Pancreas (tissue), 10 donors: ENCODE measurements at regions not wholly inside any gene's neighbourhood (a gene's known extent, or its start where the extent isn't known, plus 50 kb on each side); places are given as distances from the start of the nearest gene placed in this dataset.

Experiments used
- ATAC-seq, 4 donors: fragments of 200-7000 bp; cut with Tn5 transposase; one replicate each; pipeline versions ENCODE4 v1.8.0 to v1.9.1; 2020; ENCODE audit warnings: mild to moderate bottlenecking in 4 of 4, moderate library complexity in 4 of 4
- DNase-seq, 6 donors: peaks; one replicate each; pipeline ENCODE4 v3.0.0-alpha.2; 2020
- FAIRE-seq: peaks from 2 replicates; lab custom pipeline; 2012; peaks lifted over from hg19 to GRCh38; lab: Jason Lieb, UNC
- H3K27ac ChIP-seq, 4 donors: fragments of 200-600 bp; sonication (generic); 1 replicate in 3 of 4; 2 replicates in 1 of 4; pipeline versions ENCODE4 v1.5.0 to v1.8.0; 2020
- H3K27me3 ChIP-seq, 4 donors: fragments of 200-600 bp; one replicate each; pipeline ENCODE4 v1.8.0; 2021
- H3K36me3 ChIP-seq, 3 donors: fragments of 200-600 bp; sonication (generic) in 1 of 3; one replicate each; pipeline versions ENCODE4 v1.5.0 to v1.8.0; 2020 to 2021
- H3K4me1 ChIP-seq, 3 donors: fragments of 200-600 bp; one replicate each; pipeline ENCODE4 v1.8.0; 2021
- H3K4me3 ChIP-seq, 4 donors: fragments of 200-600 bp; sonication (generic) in 2 of 4; one replicate each; pipeline versions ENCODE4 v1.5.0 to v1.8.0; 2020 to 2021
- H3K9me3 ChIP-seq, 4 donors: fragments of 200-600 bp; one replicate each; pipeline ENCODE4 v1.8.0; 2021
- WGBS, 2 donors: extraction: QIAGEN DNeasy Blood & Tissue Kit; methylation state at CpG; one replicate each; pipeline ENCODE4 v1.1.7; 2013; 5-methylcytosine and 5-hydroxymethylcytosine counted together
- intact Hi-C, 3 donors: fragments of 100-400 bp; cut with DNase I; formaldehyde crosslinking; loops; one replicate each; pipeline versions ENCODE4 v1.11.1 to v1.14.2; 2022
- TF ChIP-seq, protein P1 (sequence below), 4 donors: fragments of 200-600 bp; sonication (generic) in 3 of 4; IDR thresholded peaks; one replicate each; pipeline versions ENCODE4 v1.5.0 to v1.8.0; 2021; ENCODE audit warnings: antibody characterized with exemption in 4 of 4
- donor health status: healthy with polysubstance abuse.
- donor health status: DM: no; HTN: no; CAD: no; lungs with moderate emphysema.
- donor health status: DM: no; HTN: no; CAD: no.
- donor health status: control.
- donor health status: control.
- donor health status: Bipolar disorder and iron deficiency.
- donor health status: DM: yes; HTN: yes; CAD: no.
- donor health status: DM: no; HTN: no; CAD: no.
- donor health status: DM: no; HTN: no; CAD: no.
- donor health status: DM: yes; HTN: yes; CAD: no.

DNA sequence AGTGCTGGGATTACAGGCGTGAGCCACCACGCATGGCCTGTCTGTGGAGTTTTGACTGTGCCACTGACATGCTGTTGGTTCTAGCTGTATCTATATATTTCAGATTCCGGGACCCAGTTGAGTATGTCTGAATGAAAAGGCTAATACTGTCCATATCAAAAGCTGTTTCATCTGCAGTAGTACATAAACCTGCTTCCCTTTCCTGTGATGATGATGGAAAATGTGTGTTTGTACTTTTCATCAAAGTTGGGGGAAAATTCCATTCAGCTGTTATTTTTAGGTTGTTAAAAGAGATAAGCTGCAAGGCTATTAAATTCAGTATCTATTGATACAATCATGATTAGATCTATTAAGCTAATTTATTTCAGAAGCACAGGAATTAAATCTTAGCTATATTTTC lies 237.6 kb upstream of the ADAMTSL1 start:
- no peak for ATAC-seq
- 74 to 88% methylated on average over 3 of the region's 3 CpGs for WGBS, 2 donors
- H3K9me3 ChIP-seq: no peaks in the 10 kb centered on the region
- TF ChIP-seq, protein P1, sequence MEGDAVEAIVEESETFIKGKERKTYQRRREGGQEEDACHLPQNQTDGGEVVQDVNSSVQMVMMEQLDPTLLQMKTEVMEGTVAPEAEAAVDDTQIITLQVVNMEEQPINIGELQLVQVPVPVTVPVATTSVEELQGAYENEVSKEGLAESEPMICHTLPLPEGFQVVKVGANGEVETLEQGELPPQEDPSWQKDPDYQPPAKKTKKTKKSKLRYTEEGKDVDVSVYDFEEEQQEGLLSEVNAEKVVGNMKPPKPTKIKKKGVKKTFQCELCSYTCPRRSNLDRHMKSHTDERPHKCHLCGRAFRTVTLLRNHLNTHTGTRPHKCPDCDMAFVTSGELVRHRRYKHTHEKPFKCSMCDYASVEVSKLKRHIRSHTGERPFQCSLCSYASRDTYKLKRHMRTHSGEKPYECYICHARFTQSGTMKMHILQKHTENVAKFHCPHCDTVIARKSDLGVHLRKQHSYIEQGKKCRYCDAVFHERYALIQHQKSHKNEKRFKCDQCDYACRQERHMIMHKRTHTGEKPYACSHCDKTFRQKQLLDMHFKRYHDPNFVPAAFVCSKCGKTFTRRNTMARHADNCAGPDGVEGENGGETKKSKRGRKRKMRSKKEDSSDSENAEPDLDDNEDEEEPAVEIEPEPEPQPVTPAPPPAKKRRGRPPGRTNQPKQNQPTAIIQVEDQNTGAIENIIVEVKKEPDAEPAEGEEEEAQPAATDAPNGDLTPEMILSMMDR (IDR thresholded peaks at IDR 0.05): no peak
- H3K27ac ChIP-seq: no peak overlapping the region
- no peaks in the 10 kb centered on the region for H3K36me3 ChIP-seq
- intact Hi-C loops: no loop called here
- no peaks in the 10 kb centered on the region for H3K27me3 ChIP-seq
- FAIRE-seq: no peak
- no peak for DNase-seq
- H3K4me1 ChIP-seq: no peaks in the 10 kb centered on the region
- H3K4me3 ChIP-seq: no peak overlapping the region

DNA sequence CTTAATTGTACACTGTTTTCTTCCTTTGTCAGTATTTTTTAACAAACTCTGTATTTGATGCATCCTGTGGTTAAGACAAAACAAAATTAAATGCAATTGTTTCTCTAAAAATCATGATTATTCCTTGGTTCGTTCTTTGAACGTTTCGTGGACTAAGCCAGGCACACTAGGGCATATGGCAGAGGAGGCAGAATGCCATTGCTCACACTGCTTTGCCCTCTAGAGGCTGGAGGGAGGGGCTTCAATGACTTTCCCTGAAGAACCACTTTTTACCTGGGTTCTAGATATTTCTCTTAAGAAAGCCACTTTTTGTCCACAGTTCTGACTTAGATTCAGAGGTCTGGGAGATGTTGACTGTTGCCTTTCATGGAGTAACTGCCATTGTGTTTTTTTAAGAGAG lies 236.2 kb upstream of the ADAMTSL1 start:
- intact Hi-C loops: no loop called here
- no peak overlapping the region for H3K4me3 ChIP-seq
- TF ChIP-seq, protein P1 (IDR thresholded peaks at IDR 0.05): no peak
- H3K9me3 ChIP-seq: no peaks in the 10 kb centered on the region
- DNase-seq: no peak
- no peaks in the 10 kb centered on the region for H3K36me3 ChIP-seq
- H3K4me1 ChIP-seq: no peaks in the 10 kb centered on the region
- H3K27ac ChIP-seq: no peak overlapping the region
- no peak for FAIRE-seq
- no peaks in the 10 kb centered on the region for H3K27me3 ChIP-seq
- no peak for ATAC-seq
- 56 to 64% methylated on average over 3 of the region's 3 CpGs for WGBS, 2 donors

DNA sequence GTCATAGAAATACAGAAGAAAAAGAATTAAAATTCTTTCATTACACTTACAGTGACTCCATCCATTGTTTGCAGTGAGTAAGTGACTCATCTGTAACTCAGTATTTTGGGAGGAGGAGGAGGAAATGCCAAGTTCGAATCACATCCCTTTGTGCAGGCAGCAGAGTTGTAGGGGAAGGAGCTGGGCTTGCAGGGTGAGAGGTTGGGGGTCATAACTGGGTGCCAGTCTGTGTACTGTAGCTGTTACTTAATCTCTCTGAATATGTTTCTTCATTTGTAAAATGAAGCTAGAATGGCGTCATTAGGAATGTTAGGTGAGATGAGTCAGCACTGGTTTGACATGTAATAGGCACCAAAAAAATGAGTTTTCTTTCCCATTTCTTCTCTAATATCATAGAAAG lies 235.7 kb upstream of the ADAMTSL1 start:
- ATAC-seq (no peak), DNase-seq (no peak), FAIRE-seq (no peak)
- H3K27ac ChIP-seq: no peak overlapping the region
- TF ChIP-seq, protein P1 (IDR thresholded peaks at IDR 0.05): no peak
- no peaks in the 10 kb centered on the region for H3K27me3 ChIP-seq
- no peak overlapping the region for H3K4me3 ChIP-seq
- H3K36me3 ChIP-seq: no peaks in the 10 kb centered on the region
- H3K9me3 ChIP-seq: no peaks in the 10 kb centered on the region
- H3K4me1 ChIP-seq: no peaks in the 10 kb centered on the region
- intact Hi-C loops: no loop called here
- 60 to 67% methylated on average over 2 of the region's 2 CpGs for whole genome bisulfite sequencing, 2 donors

DNA sequence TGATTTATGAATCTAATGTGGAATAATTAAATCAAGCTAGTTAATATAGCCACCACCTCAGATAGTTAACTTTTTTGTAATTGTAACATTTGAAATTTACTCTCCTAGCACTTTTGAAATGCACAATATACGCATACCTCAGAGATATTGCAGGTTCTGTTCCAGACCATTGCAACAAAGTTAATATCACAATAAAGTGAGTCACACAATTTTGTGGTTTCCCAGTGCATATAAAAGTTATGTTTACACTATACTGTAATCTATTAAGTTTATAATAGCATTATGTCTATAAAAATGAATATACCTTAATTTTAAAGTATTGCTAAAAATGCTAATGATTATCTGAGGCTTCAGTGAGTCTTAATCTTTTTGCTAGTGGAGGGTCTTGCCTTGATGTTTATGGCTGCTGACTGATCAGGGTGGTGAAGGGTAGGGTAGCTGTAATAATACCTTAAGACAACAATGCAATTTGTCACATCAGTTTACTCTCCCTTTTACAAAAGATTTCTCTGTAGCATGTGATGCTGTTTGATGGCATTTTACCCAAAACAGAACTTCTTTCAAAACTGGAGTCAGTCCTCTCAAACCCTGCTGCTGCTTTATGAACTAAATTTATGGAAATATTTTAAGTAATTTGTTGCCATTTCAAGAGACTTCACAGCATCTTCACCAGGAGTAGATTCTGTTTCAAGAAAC lies 235.1 kb upstream of the ADAMTSL1 start:
- Histone ChIP-seq H3K27ac (no peak overlapping the region), H3K36me3 (no peaks in the 10 kb centered on the region), H3K27me3 (no peaks in the 10 kb centered on the region), H3K4me1 (no peaks in the 10 kb centered on the region), H3K9me3 (no peaks in the 10 kb centered on the region), H3K4me3 (no peak overlapping the region)
- DNase-seq: no peak
- TF ChIP-seq, protein P1 (IDR thresholded peaks at IDR 0.05): no peak
- intact Hi-C loops: no loop called here
- FAIRE-seq: no peak
- no peak for ATAC-seq
- 75 to 79% methylated on average over 1 of the region's 1 CpG for WGBS, 2 donors

DNA sequence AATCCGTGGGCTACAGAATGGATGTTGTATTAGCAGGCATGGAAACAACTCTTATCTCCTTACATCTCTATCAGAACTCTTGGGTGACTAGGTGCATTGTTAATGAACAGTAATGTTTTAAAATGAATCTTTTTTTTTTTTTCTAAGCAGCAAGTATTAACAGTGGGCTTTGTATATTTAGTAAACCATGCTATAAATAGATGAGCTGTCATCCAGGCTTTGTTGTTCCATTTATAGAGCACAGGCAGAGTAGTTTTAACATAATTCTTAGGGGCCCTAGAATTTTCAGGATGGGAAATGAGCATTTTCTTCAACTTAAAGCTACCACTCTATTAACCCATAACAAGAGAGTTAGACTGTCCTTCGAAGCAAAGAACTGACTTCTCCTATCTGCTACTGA lies 233.7 kb upstream of the ADAMTSL1 start:
- no peaks in the 10 kb centered on the region for H3K27me3 ChIP-seq
- TF ChIP-seq, protein P1 (IDR thresholded peaks at IDR 0.05): no peak
- FAIRE-seq (no peak), ATAC-seq (no peak), DNase-seq (no peak)
- no peak overlapping the region for H3K27ac ChIP-seq
- no peaks in the 10 kb centered on the region for H3K36me3 ChIP-seq
- H3K9me3 ChIP-seq: no peaks in the 10 kb centered on the region
- no peaks in the 10 kb centered on the region for H3K4me1 ChIP-seq
- intact Hi-C loops: no loop called here
- 19 to 28% methylated on average over 2 of the region's 2 CpGs for WGBS, 2 donors
- no peak overlapping the region for H3K4me3 ChIP-seq
